ENCODE measurements at regions not wholly inside any gene's neighbourhood (a gene's known extent, or its start where the extent isn't known, plus 50 kb on each side); places are given as distances from the start of the nearest gene placed in this dataset.

- no peak for DNase-seq
Observed at GRCh38 chr15:62573876-62574275, 408.8 kb upstream of the C2CD4B start.

- DNase-seq, result no peak
Observed at GRCh38 chr15:62578546-62578945, 413.5 kb upstream of the C2CD4B start.

DNA sequence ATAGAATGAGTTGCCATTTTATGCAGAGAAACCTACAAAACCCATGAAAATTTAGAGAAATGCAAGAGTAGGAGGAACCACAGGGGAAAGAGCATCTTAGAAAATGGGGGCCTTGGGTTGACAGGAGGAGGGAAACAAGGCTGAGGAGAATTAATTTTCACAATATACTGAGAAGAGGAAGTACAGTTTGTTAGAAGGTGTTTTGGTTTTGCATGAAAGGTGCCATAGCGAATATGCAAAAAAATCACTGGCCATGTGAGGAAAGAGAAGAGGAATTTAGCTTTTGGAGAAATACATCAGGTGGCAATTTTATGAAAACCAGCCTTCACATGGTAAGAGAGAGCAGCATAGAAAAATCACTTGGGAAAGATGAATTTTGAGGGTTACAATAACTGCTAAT lies 413.9 kb upstream of the C2CD4B start:
- no peak for DNase-seq

DNA sequence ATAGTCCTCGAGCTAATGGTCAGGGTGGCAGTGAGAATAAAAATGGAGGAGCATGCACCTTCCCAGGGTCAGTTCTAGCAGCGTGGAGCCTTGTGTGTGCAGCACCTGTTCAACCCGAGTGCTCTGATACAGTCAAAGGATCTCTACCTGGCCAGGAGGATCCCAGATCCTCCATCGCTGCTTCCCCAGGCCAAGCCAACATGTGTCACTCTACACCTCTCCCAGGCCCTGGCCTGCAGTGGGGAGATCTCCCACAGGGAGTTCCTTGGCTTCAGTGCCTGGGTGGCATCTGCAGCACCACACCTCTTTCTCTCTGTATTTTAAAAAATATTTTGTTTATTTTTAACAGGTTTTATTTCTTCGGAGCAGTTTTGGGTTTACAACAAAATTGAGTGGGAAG lies 414.8 kb upstream of the C2CD4B start:
- DNase-seq, result no peak

DNA sequence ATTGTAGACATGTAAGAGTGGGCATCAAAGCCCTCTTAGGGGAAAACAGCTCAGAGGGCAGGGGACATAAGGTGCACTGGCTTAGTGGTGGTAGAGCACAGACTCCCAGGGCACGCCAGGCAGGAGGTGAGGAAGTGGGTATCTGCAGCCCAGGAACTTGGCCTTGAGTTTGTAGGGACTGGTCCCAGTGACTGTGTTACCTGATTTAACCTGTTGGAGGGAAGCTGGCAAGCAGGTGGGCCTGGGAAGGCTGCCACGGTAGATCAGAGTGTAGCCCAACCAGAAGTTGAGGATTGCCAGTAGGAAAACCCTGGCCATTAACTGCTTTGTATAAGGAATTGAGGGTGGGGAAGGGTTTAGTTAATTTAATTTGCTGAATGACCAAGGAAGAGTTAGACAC lies 417.5 kb upstream of the C2CD4B start:
- DNase-seq, result no peak

DNA sequence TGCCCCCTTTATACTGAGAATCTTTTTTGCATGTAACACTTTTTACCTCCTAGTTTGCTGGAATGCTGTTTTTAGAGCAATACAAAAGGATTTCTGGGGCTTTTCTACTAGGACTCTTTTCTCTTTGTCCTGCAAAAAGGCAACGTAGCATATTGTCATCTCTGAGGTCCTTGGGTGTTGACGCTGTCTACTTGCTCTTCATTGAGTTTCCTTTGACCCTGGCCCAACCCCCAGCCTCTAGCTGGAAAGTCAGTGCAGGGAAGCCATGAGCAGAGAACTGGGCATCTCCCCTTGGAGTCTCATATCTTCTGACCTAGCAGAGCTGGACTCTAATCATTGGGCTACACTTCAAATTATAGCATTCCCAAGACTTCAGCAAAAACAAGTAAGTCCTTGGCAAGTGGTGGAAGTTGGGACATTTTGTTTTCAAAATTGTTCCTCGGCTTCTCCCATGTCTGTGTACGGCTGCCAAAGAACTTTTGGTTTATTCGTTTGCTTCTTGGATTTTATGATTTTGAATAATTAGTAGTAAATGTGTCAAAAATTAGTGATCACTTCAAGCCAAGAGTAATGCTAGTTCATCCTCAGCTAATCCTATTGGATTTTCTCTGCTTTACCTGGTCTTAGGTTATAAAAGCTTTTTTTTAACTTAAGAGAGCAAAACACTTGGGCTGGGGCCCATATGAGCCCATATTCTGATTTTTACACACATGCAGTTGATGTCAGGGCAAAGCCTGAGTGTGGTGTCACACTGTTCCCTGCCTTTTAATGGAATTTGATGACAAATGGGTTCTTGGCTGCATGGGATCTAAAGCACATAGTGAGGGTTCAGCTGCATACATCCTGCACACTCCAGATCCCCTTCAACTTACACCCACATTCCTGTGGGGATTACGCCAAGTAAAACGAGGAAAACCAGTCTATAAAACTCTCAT lies 419.5 kb upstream of the C2CD4B start:
- no peak for DNase-seq

DNA sequence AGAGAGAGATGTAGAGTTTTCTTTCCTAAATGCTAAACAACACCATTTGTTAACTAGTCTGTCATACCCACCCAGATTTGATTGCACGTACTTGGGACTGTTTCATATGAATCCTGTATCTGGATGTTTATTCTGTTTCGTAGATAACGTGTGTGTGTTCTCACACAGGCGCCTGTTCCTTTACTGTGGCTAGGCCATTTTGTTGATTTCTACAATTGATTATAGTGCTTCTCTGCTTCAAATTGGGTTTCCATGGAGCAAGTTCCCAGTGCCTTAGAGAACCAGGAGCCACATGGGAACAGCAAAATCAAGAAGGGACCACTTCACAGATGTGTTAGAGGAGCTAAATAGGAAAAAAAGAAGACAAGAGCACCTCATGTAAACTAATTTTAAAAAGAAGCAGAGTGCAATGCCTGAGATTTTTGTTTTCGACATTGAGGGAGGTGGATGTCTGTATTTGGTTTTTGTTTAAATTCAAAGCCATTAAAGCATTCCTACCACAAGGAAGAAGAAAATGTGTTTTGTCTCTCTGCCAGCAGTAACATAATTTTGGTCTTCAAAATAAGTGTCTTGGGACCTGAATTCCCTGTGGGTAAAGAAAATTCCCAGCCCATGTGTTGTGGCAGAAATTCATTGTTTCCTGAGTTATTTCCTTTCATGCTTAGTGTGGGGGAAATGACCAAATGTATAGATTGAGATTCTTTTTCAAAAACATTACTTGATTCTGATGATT lies 424.0 kb upstream of the C2CD4B start:
- DNase-seq, result no peak

GRCh38 chr15:62591842-62592838 lies 427.1 kb upstream of the C2CD4B start:
- no peak for DNase-seq

- no peak for DNase-seq
Observed at GRCh38 chr15:62592920-62593319, 427.8 kb upstream of the C2CD4B start.

- DNase-seq, result no peak
Observed at GRCh38 chr15:62593681-62594399, 428.8 kb upstream of the C2CD4B start.

DNA sequence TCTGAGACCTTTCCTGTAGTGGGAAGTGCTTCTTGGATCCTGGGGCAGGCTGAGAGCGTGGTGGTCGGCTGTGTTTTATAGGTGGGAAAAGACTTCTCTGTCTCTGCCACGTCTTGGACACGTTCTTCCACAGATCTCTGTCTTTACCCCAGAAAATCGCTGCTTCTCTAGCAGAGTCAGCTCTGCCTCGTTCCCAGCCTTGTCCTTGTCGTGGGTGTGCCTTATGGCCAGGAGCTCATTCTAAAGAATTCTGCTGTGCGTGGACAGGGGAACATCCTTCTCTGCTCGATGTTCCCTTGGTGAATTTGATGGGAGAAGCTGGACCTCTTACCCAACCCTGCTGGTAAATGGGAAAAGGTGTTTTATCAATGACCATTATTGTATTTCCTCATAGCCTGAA lies 433.1 kb upstream of the C2CD4B start:
- no peak for DNase-seq

DNA sequence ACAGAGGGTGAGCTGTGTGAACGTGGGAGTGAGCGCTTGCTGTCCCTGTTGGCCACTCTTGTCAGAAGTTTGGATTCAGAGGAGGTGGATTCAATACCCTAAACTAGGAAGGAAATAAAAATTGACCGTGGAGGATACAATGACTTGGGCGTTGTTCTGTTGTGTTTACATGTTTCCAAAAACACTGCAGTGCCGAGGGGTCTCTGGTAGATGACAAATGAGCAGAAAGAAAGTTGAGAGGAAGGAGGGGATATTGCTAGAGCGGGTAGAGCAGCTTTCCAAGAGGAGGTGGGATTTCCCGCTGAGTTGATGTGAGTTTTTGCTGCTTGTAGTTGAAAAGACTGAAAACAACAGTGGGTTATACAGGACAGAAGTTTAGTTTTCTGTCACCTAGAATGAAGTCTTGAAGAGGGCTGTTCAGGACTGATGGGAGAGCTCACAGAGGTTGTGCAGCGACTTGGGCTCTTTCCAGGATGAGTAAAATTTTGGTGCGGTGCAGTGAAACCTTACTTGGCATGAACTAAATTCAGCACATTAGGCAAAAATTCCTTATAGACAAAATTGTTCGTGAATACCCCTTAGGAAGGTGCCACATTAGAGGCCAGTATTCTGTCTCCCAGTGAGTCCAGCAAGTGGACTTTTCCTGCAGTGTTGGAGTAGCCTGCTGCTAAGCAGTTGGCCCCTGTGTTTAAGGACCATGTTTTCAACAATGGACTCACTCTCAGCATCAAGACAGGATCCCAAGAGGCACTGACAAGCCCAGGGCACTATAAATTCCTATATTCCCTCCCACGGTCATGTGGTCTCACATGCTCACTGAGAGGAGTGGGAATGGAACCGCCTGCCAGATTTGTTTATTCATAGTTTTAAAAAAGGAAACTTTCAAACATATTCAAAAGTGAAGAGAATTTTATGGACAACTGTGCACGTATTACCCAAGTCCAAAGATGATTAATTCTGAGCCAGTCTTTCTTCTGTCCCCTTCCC lies 435.0 kb upstream of the C2CD4B start:
- DNase-seq, result no peak

GRCh38 chr15:62601777-62602545 lies 436.9 kb upstream of the C2CD4B start:
- DNase-seq, result no peak

GRCh38 chr15:62603742-62604141 lies 438.7 kb upstream of the C2CD4B start:
- no peak for DNase-seq

GRCh38 chr15:62605282-62605681 lies 437.3 kb upstream of the TPM1 start:
- no peak for DNase-seq

GRCh38 chr15:62606376-62607113 lies 436.0 kb upstream of the TPM1 start:
- no peak for DNase-seq

- no peak for DNase-seq
Observed at GRCh38 chr15:62607114-62607462, 435.5 kb upstream of the TPM1 start.

DNA sequence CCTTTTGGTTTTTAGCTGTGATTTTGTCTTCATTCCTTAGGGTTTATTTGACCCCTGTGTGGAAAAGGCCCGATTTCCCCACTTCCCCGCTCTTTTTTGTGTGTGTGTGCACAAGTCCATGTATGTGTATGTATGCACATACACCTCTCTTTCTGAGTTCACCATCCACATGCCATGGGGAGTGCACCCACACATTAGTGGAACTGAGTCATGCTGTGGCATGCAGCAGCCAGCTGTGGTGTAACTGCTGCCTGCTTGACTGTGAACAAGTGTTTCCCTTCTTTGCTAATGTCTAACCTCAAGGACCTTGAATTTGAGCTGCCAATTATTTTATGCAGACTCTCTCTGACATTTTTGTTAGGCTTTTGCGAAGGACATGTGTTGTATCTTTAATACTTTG lies 434.9 kb upstream of the TPM1 start:
- no peak for DNase-seq

DNA sequence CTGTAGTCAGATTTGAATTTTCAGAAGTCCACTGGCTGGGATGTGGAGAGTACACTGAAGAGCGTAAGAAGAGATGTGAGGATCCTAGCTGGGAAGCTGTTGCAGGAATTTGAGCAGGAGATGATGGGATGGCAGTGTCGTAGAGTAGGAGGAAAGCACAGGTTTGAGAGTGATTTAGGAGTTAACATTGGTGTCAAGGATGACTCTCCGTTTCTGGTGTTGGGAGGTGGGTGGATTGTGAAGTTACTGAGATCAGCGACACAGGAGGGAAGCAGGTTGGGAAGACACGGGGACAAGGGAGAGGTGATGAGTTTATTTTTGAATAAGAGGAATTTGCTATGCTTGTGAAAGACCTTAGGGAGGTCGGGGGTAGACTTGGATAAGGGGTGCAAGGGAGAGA lies 434.2 kb upstream of the TPM1 start:
- no peak for DNase-seq
